ENCODE measurements at regions not wholly inside any gene's neighbourhood (a gene's known extent, or its start where the extent isn't known, plus 50 kb on each side); places are given as distances from the start of the nearest gene placed in this dataset.

GRCh38 chr1:217049081-217049480 is 325.9 kb upstream of the ESRRG start (continued):
- TF ChIP-seq ZBTB49 (CRISPR knock-in tag; IDR thresholded peaks at IDR 0.05; ENCODE audit: borderline replicate concordance), result no peak

- no peak for TF ChIP-seq PKNOX1 (IDR thresholded peaks at IDR 0.05)
- no peak for TF ChIP-seq L3MBTL2 (IDR thresholded peaks at IDR 0.05)
- 0 out of 6 replicates have a peak, but pooled peaks of 1 of the 3 experiments have one; percentile 12 for TF ChIP-seq CTCF (IDR thresholded peaks at IDR 0.05 in 2 of 3, conservative IDR thresholded peaks at IDR 0.05 in 1 of 3; ENCODE audit: insufficient read depth in 2 of 3, low read depth in 1 of 3, low read length in 3 of 3)
- ChIA-PET CTCF (ENCODE audit: low intra/inter-chr PET ratio) (no interaction called here), POLR2A (interaction anchor here (0.7 kb wide), 1 partner anchor 404 kb away, joined by 5 read pairs; no protein-coding TSS in a partner anchor)
- Histone ChIP-seq H4K20me1 (replicated peaks; ENCODE audit: control insufficient read depth, insufficient read depth, low read length) (no peaks in the 10 kb centered on the region), H3K9me1 (ENCODE audit: control insufficient read depth, insufficient read depth, low read length) (no peaks in the 10 kb centered on the region), H3K4me1 (replicated peaks in 1 of 2; ENCODE audit: control insufficient read depth in 2 of 2, insufficient read depth in 2 of 2, low read length in 2 of 2) (no peaks in the 10 kb centered on the region), H2AFZ (ENCODE audit: low read depth, low read length) (no peak overlapping the region), H3K79me2 (ENCODE audit: control insufficient read depth, insufficient read depth, low read length) (no peaks in the 10 kb centered on the region), H3K9ac (ENCODE audit: insufficient read depth in 1 of 2, low read depth in 2 of 2, low read length in 2 of 2) (no peak overlapping the region), H3K27me3 (ENCODE audit: control insufficient read depth in 2 of 2, insufficient read depth in 2 of 2, low read length in 2 of 2) (no peaks in the 10 kb centered on the region), H3K4me2 (ENCODE audit: insufficient read depth, low read length) (no peak overlapping the region), H3K9me3 (replicated peaks; ENCODE audit: control insufficient read depth, insufficient read depth, low read depth, low read length) (no peaks in the 10 kb centered on the region), H3K4me3 (no peak overlapping the region), H3K36me3 (ENCODE audit: control insufficient read depth, insufficient read depth, low read length) (no peaks in the 10 kb centered on the region), H3K27ac (ENCODE audit: extremely low read depth, low read depth, low read length) (no peak overlapping the region)
- in situ Hi-C loops (cut with MboI), result no loop called here
- no TSS peak for BruUV-seq (replicated peaks)
- no peak for ATAC-seq
- intact Hi-C loops (cut with micrococcal nuclease), result no loop called here
- 0% methylated on average over 4 of the region's 5 CpGs for WGBS (ENCODE audit: insufficient coverage, low coverage, missing lambda C conversion rate)
- FAIRE-seq, result no peak
- DNase-seq (ENCODE audit: extremely low read depth in 1 of 4, low spot score in 3 of 4), result peak in 1 of 4 experiments; percentile 4
Measured at GRCh38 chr1:217048104-217048707, 325.0 kb upstream of the ESRRG start.
